Body of pancreas (tissue), 4 donors: ENCODE measurements at regions not wholly inside any gene's neighbourhood (a gene's known extent, or its start where the extent isn't known, plus 50 kb on each side); places are given as distances from the start of the nearest gene placed in this dataset.

Experiments used
- ATAC-seq: fragments of 150-250 bp; one replicate; pipeline ENCODE4 v1.9.1; 2016
- DNase-seq, 4 donors: peaks; one replicate each; pipeline ENCODE4 v3.0.0-alpha.2; 2019
- H3K27ac ChIP-seq, 4 donors: fragments of 200-600 bp; sonication (generic); 1 replicate in 3 of 4; 2 replicates in 1 of 4; pipeline versions ENCODE4 v1.5.1 to v1.6.1; 2016 to 2019; ENCODE audit warnings: mild to moderate bottlenecking in 1 of 4, mixed read lengths in 1 of 4, moderate library complexity in 1 of 4
- H3K27me3 ChIP-seq, 2 donors: fragments of 200-600 bp; sonication (generic); one replicate each; pipeline ENCODE4 v1.6.0; 2016; ENCODE audit warnings: mild to moderate bottlenecking in 1 of 2
- H3K36me3 ChIP-seq, 2 donors: fragments of 200-600 bp; sonication (generic); replicated peaks in 1 of 2; 2 replicates each; pipeline ENCODE4 v1.5.1; 2016; ENCODE audit warnings: low read depth in 2 of 2; ENCODE audit not compliant: insufficient read depth in 1 of 2
- H3K4me1 ChIP-seq: fragments of 200-600 bp; sonication (generic); one replicate; pipeline ENCODE4 v1.6.0; 2016
- H3K4me3 ChIP-seq, 2 donors: fragments of 200-600 bp; sonication (generic); 1 replicate in 1 of 2; 2 replicates in 1 of 2; pipeline ENCODE4 v1.5.1; 2016 to 2019
- H3K9me3 ChIP-seq, 3 donors: fragments of 200-600 bp; sonication (generic); 1 replicate in 2 of 3; 2 replicates in 1 of 3; pipeline ENCODE4 v1.5.1; 2016
- POLR2A ChIP-seq, 3 donors: fragments of 450-650 bp; IDR thresholded peaks; one replicate each; pipeline ENCODE4 v1.6.1; 2016; ENCODE audit warnings: antibody characterized with exemption in 3 of 3, mild to moderate bottlenecking in 2 of 3
- WGBS, 2 donors: methylation state at CpG; one replicate each; pipeline ENCODE4 v1.1.5; 2017; 5-methylcytosine and 5-hydroxymethylcytosine counted together
- intact Hi-C: fragments of 100-400 bp; cut with DNase I; formaldehyde crosslinking; loops from one replicate; pipeline ENCODE4 v1.15.1; 2023
- TF ChIP-seq, protein P1 (sequence below), 7 experiments: fragments of 450-650 bp in 4 of 7; fragments of 200-600 bp in 3 of 7; sonication (generic) in 3 of 7; IDR thresholded peaks; one replicate each; pipeline ENCODE4 v1.5.1; 2016 to 2019; ENCODE audit warnings: antibody characterized with exemption in 7 of 7

GRCh38 chr15:59739557-59740186, 50.6 kb upstream of the BNIP2 start:
- intact Hi-C loops: loop anchor here (10.0 kb wide), 1 partner anchor 585 kb away; no protein-coding TSS in a partner anchor
- H3K4me1 ChIP-seq: no peaks in the 10 kb centered on the region
- TF ChIP-seq, protein P1, sequence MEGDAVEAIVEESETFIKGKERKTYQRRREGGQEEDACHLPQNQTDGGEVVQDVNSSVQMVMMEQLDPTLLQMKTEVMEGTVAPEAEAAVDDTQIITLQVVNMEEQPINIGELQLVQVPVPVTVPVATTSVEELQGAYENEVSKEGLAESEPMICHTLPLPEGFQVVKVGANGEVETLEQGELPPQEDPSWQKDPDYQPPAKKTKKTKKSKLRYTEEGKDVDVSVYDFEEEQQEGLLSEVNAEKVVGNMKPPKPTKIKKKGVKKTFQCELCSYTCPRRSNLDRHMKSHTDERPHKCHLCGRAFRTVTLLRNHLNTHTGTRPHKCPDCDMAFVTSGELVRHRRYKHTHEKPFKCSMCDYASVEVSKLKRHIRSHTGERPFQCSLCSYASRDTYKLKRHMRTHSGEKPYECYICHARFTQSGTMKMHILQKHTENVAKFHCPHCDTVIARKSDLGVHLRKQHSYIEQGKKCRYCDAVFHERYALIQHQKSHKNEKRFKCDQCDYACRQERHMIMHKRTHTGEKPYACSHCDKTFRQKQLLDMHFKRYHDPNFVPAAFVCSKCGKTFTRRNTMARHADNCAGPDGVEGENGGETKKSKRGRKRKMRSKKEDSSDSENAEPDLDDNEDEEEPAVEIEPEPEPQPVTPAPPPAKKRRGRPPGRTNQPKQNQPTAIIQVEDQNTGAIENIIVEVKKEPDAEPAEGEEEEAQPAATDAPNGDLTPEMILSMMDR (IDR thresholded peaks at IDR 0.05): no peak
- TF ChIP-seq POLR2A (IDR thresholded peaks at IDR 0.05): no peak
- no peaks in the 10 kb centered on the region for H3K27me3 ChIP-seq
- ATAC-seq: no peak
- H3K9me3 ChIP-seq: peaks cover 0 to 5% (median 0%) of the 10 kb centered on the region in 3 donors
- no peak overlapping the region for H3K4me3 ChIP-seq
- H3K27ac ChIP-seq: no peak overlapping the region
- 76 to 78% methylated on average over 15 of the region's 15 CpGs for whole genome bisulfite sequencing, 2 donors
- H3K36me3 ChIP-seq: no peaks in the 10 kb centered on the region
- no peak for DNase-seq
